ENCODE measurements at regions not wholly inside any gene's neighbourhood (a gene's known extent, or its start where the extent isn't known, plus 50 kb on each side); places are given as distances from the start of the nearest gene placed in this dataset.

GRCh38 chr4:148651991-148652390 lies 209.8 kb upstream of the NR3C2 start:
- H3K14ac ChIP-seq (ENCODE audit: insufficient read length), result no peak overlapping the region
- H3K36me3 ChIP-seq (ENCODE audit: control insufficient read depth in 2 of 4, insufficient read depth in 4 of 4, low read length in 3 of 4), result no peaks in the 10 kb centered on the region
- no peak overlapping the region for H2BK15ac ChIP-seq (ENCODE audit: low read length)
- no peak overlapping the region for H3K18ac ChIP-seq (ENCODE audit: extremely low read depth, low read length)
- no peak overlapping the region for H3K4me3 ChIP-seq (ENCODE audit: extremely low read depth in 1 of 4, insufficient read depth in 2 of 4, low read depth in 3 of 4, low read length in 4 of 4)
- no peak overlapping the region for H3K4ac ChIP-seq (replicated peaks; ENCODE audit: insufficient read length, low read depth, low read length)
- H4K8ac ChIP-seq (ENCODE audit: extremely low read depth, insufficient read depth, low read length), result no peak overlapping the region
- 92% methylated on average over 2 of the region's 2 CpGs; no CpG with 5 or more reads in 1 of the 2 experiments for WGBS, 2 experiments (ENCODE audit: extremely low coverage in 1 of 2, insufficient coverage in 1 of 2, insufficient read length in 1 of 2, insufficient replicate concordance in 2 of 2, low coverage in 1 of 2, low lambda C conversion rate in 2 of 2, missing lambda C conversion rate in 1 of 2)
- H2BK20ac ChIP-seq (ENCODE audit: low read length), result no peak overlapping the region
- FAIRE-seq, result no peak
- no peak overlapping the region for H4K91ac ChIP-seq (replicated peaks; ENCODE audit: insufficient read length, low read length)
- no peaks in the 10 kb centered on the region for H3K9me3 ChIP-seq (ENCODE audit: insufficient read depth in 2 of 2, low read depth in 1 of 2, low read length in 1 of 2)
- no peaks in the 10 kb centered on the region for H3K79me1 ChIP-seq (ENCODE audit: low read depth, low read length)
- H2BK5ac ChIP-seq (ENCODE audit: low read depth, low read length), result no peak overlapping the region
- ChIA-PET POLR2A (ENCODE audit: partially characterized antibody) (no interaction called here), CTCF (ENCODE audit: partially characterized antibody) (no interaction called here)
- H3K79me2 ChIP-seq (ENCODE audit: control insufficient read depth in 1 of 2, insufficient read depth in 2 of 2, low read length in 2 of 2), result no peaks in the 10 kb centered on the region
- H3K56ac ChIP-seq (replicated peaks; ENCODE audit: insufficient read length, low read depth, low read length), result no peak overlapping the region
- peaks cover 0 to 3% (median 0%) of the 10 kb centered on the region in 4 experiments; a peak in 2 of 7 replicates for H3K4me1 ChIP-seq (replicated peaks in 1 of 4; ENCODE audit: control insufficient read depth in 3 of 4, insufficient read depth in 4 of 4, low read length in 3 of 4)
- no peak overlapping the region for H3K4me2 ChIP-seq (ENCODE audit: insufficient read depth in 1 of 2, low read depth in 2 of 2, low read length in 2 of 2)
- no peak overlapping the region for H2AFZ ChIP-seq (ENCODE audit: low read length)
- H3K23ac ChIP-seq (ENCODE audit: insufficient read length), result no peak overlapping the region
- no peaks in the 10 kb centered on the region for H4K20me1 ChIP-seq (replicated peaks in 1 of 2; ENCODE audit: control insufficient read depth in 1 of 2, insufficient read depth in 2 of 2, low read length in 2 of 2)
- no peaks in the 10 kb centered on the region for H3K23me2 ChIP-seq (ENCODE audit: low read depth, low read length)
- no peak overlapping the region for H2BK120ac ChIP-seq (replicated peaks; ENCODE audit: low read depth, low read length)
- no peak for DNase-seq (ENCODE audit: low read depth in 1 of 2, low spot score in 2 of 2)
- H3K27ac ChIP-seq (ENCODE audit: low read depth, low read length), result no peak overlapping the region
- H4K5ac ChIP-seq (ENCODE audit: insufficient read length, low read depth, low read length), result no peak overlapping the region
- no peaks in the 10 kb centered on the region for H3K27me3 ChIP-seq (replicated peaks in 1 of 4; ENCODE audit: control insufficient read depth in 3 of 4, extremely low read depth in 1 of 4, insufficient read depth in 3 of 4, low read length in 3 of 4)
- no peak for TF ChIP-seq CREB1 (IDR thresholded peaks at IDR 0.05)
- TF ChIP-seq SRF (IDR thresholded peaks at IDR 0.05; ENCODE audit: low read depth, low read length), result peak; percentile 99
- TF ChIP-seq USF2 (IDR thresholded peaks at IDR 0.05; ENCODE audit: low read length), result no peak
- no peak overlapping the region for H3K9ac ChIP-seq (replicated peaks in 1 of 4; ENCODE audit: extremely low read depth in 1 of 4, low read depth in 3 of 4, low read length in 3 of 4)
- no peak overlapping the region for H2BK12ac ChIP-seq (ENCODE audit: low read depth, low read length)
- H2AK5ac ChIP-seq (ENCODE audit: low read depth, low read length), result no peak overlapping the region

All from H1 (cell line).